ENCODE measurements at regions not wholly inside any gene's neighbourhood (a gene's known extent, or its start where the extent isn't known, plus 50 kb on each side); places are given as distances from the start of the nearest gene placed in this dataset.

- Histone ChIP-seq H3K4ac (ENCODE audit: low read length) (no peak overlapping the region), H3K9me3 (replicated peaks in 1 of 2; ENCODE audit: control insufficient read depth in 2 of 2, insufficient read depth in 1 of 2, low read depth in 1 of 2, low read length in 2 of 2) (peaks cover 0 to 2% of the 10 kb centered on the region in 2 donors), H3K9ac (ENCODE audit: low read depth, low read length, poor library complexity) (no peak overlapping the region), H2BK12ac (ENCODE audit: low read length) (no peak overlapping the region), H3K18ac (ENCODE audit: low read length) (no peak overlapping the region), H2AK5ac (ENCODE audit: low read depth, low read length) (no peak overlapping the region), H4K8ac (ENCODE audit: low read depth, low read length) (no peak overlapping the region), H2AFZ (ENCODE audit: low read length) (no peak overlapping the region), H3K23ac (ENCODE audit: low read depth, low read length, poor library complexity) (no peak overlapping the region), H3K4me3 (ENCODE audit: low read length in 2 of 2) (no peak overlapping the region), H3K14ac (ENCODE audit: low read length) (no peak overlapping the region), H3K4me1 (ENCODE audit: control insufficient read depth in 2 of 2, insufficient read depth in 1 of 2, low read depth in 1 of 2, low read length in 2 of 2) (no peaks in the 10 kb centered on the region), H2BK120ac (ENCODE audit: low read depth, low read length) (no peak overlapping the region), H2BK5ac (ENCODE audit: low read length) (no peak overlapping the region), H3K4me2 (ENCODE audit: insufficient read depth, low read length, poor library complexity, severe bottlenecking) (no peak overlapping the region), H4K91ac (ENCODE audit: low read depth, low read length, poor library complexity) (no peak overlapping the region), H3K27ac (replicated peaks; ENCODE audit: low read length) (no peak overlapping the region), H3K27me3 (ENCODE audit: control insufficient read depth in 3 of 3, insufficient read depth in 3 of 3, low read depth in 1 of 3, low read length in 3 of 3) (no peaks in the 10 kb centered on the region), H3K36me3 (replicated peaks in 1 of 2; ENCODE audit: control insufficient read depth in 2 of 2, insufficient read depth in 2 of 2, low read length in 2 of 2) (no peaks in the 10 kb centered on the region), H3K79me1 (ENCODE audit: low read depth, low read length) (no peaks in the 10 kb centered on the region), H2BK15ac (ENCODE audit: low read length) (no peak overlapping the region)
- no peak for DNase-seq (ENCODE audit: low spot score)
- WGBS, 2 donors (ENCODE audit: extremely low coverage in 2 of 2, insufficient read length in 2 of 2, insufficient replicate concordance in 1 of 2), result no CpG with 5 or more reads among the region's 1 CpG
Observed at GRCh38 chr5:15245913-15246312, 254.1 kb upstream of the FBXL7 start.

GRCh38 chr5:15243301-15244020 lies 256.5 kb upstream of the FBXL7 start:
- Histone ChIP-seq H3K4ac (ENCODE audit: low read length) (no peak overlapping the region), H3K36me3 (replicated peaks in 1 of 2; ENCODE audit: control insufficient read depth in 2 of 2, insufficient read depth in 2 of 2, low read length in 2 of 2) (no peaks in the 10 kb centered on the region), H3K27me3 (ENCODE audit: control insufficient read depth in 3 of 3, insufficient read depth in 3 of 3, low read depth in 1 of 3, low read length in 3 of 3) (no peaks in the 10 kb centered on the region), H3K4me3 (ENCODE audit: low read length in 2 of 2) (no peak overlapping the region), H3K23ac (ENCODE audit: low read depth, low read length, poor library complexity) (no peak overlapping the region), H3K9me3 (replicated peaks in 1 of 2; ENCODE audit: control insufficient read depth in 2 of 2, insufficient read depth in 1 of 2, low read depth in 1 of 2, low read length in 2 of 2) (peaks cover 0 to 7% of the 10 kb centered on the region in 2 donors), H2BK15ac (ENCODE audit: low read length) (no peak overlapping the region), H4K91ac (ENCODE audit: low read depth, low read length, poor library complexity) (no peak overlapping the region), H3K9ac (ENCODE audit: low read depth, low read length, poor library complexity) (no peak overlapping the region), H2BK5ac (ENCODE audit: low read length) (no peak overlapping the region), H2AK5ac (ENCODE audit: low read depth, low read length) (no peak overlapping the region), H3K27ac (replicated peaks; ENCODE audit: low read length) (no peak overlapping the region), H4K8ac (ENCODE audit: low read depth, low read length) (no peak overlapping the region), H3K4me1 (ENCODE audit: control insufficient read depth in 2 of 2, insufficient read depth in 1 of 2, low read depth in 1 of 2, low read length in 2 of 2) (no peaks in the 10 kb centered on the region), H3K18ac (ENCODE audit: low read length) (no peak overlapping the region), H3K4me2 (ENCODE audit: insufficient read depth, low read length, poor library complexity, severe bottlenecking) (no peak overlapping the region), H3K79me1 (ENCODE audit: low read depth, low read length) (no peaks in the 10 kb centered on the region), H2BK120ac (ENCODE audit: low read depth, low read length) (no peak overlapping the region), H2AFZ (ENCODE audit: low read length) (no peak overlapping the region), H2BK12ac (ENCODE audit: low read length) (no peak overlapping the region), H3K14ac (ENCODE audit: low read length) (no peak overlapping the region)
- no CpG with 5 or more reads among the region's 4 CpGs for WGBS, 2 donors (ENCODE audit: extremely low coverage in 2 of 2, insufficient read length in 2 of 2, insufficient replicate concordance in 1 of 2)
- DNase-seq (ENCODE audit: low spot score), result no peak

- H2BK15ac ChIP-seq (ENCODE audit: low read length), result no peak overlapping the region
- no CpG with 5 or more reads among the region's 1 CpG for WGBS, 2 donors (ENCODE audit: extremely low coverage in 2 of 2, insufficient read length in 2 of 2, insufficient replicate concordance in 1 of 2)
- H4K8ac ChIP-seq (ENCODE audit: low read depth, low read length), result no peak overlapping the region
- no peaks in the 10 kb centered on the region for H3K27me3 ChIP-seq (ENCODE audit: control insufficient read depth in 3 of 3, insufficient read depth in 3 of 3, low read depth in 1 of 3, low read length in 3 of 3)
- no peak overlapping the region for H2BK12ac ChIP-seq (ENCODE audit: low read length)
- no peaks in the 10 kb centered on the region for H3K36me3 ChIP-seq (replicated peaks in 1 of 2; ENCODE audit: control insufficient read depth in 2 of 2, insufficient read depth in 2 of 2, low read length in 2 of 2)
- H3K79me1 ChIP-seq (ENCODE audit: low read depth, low read length), result no peaks in the 10 kb centered on the region
- H3K18ac ChIP-seq (ENCODE audit: low read length), result no peak overlapping the region
- no peak overlapping the region for H3K23ac ChIP-seq (ENCODE audit: low read depth, low read length, poor library complexity)
- H3K14ac ChIP-seq (ENCODE audit: low read length), result no peak overlapping the region
- no peak overlapping the region for H3K4ac ChIP-seq (ENCODE audit: low read length)
- no peak overlapping the region for H3K4me3 ChIP-seq (ENCODE audit: low read length in 2 of 2)
- no peak overlapping the region for H3K27ac ChIP-seq (replicated peaks; ENCODE audit: low read length)
- no peak overlapping the region for H4K91ac ChIP-seq (ENCODE audit: low read depth, low read length, poor library complexity)
- DNase-seq (ENCODE audit: low spot score), result no peak
- no peaks in the 10 kb centered on the region for H3K4me1 ChIP-seq (ENCODE audit: control insufficient read depth in 2 of 2, insufficient read depth in 1 of 2, low read depth in 1 of 2, low read length in 2 of 2)
- H2AFZ ChIP-seq (ENCODE audit: low read length), result no peak overlapping the region
- no peak overlapping the region for H2AK5ac ChIP-seq (ENCODE audit: low read depth, low read length)
- H3K9ac ChIP-seq (ENCODE audit: low read depth, low read length, poor library complexity), result no peak overlapping the region
- no peak overlapping the region for H2BK120ac ChIP-seq (ENCODE audit: low read depth, low read length)
- H2BK5ac ChIP-seq (ENCODE audit: low read length), result no peak overlapping the region
- H3K4me2 ChIP-seq (ENCODE audit: insufficient read depth, low read length, poor library complexity, severe bottlenecking), result no peak overlapping the region
- peaks cover 0 to 5% of the 10 kb centered on the region in 2 donors for H3K9me3 ChIP-seq (replicated peaks in 1 of 2; ENCODE audit: control insufficient read depth in 2 of 2, insufficient read depth in 1 of 2, low read depth in 1 of 2, low read length in 2 of 2)
Observed at GRCh38 chr5:15241216-15241821, 258.7 kb upstream of the FBXL7 start.

- no peak overlapping the region for H3K4ac ChIP-seq (ENCODE audit: low read length)
- WGBS, 2 donors (ENCODE audit: extremely low coverage in 2 of 2, insufficient read length in 2 of 2, insufficient replicate concordance in 1 of 2), result no CpG with 5 or more reads among the region's 2 CpGs
- no peak overlapping the region for H4K91ac ChIP-seq (ENCODE audit: low read depth, low read length, poor library complexity)
- H3K9me3 ChIP-seq (replicated peaks in 1 of 2; ENCODE audit: control insufficient read depth in 2 of 2, insufficient read depth in 1 of 2, low read depth in 1 of 2, low read length in 2 of 2), result peaks cover 0 to 5% of the 10 kb centered on the region in 2 donors
- no peak overlapping the region for H3K23ac ChIP-seq (ENCODE audit: low read depth, low read length, poor library complexity)
- no peak for DNase-seq (ENCODE audit: low spot score)
- no peak overlapping the region for H3K9ac ChIP-seq (ENCODE audit: low read depth, low read length, poor library complexity)
- H3K4me2 ChIP-seq (ENCODE audit: insufficient read depth, low read length, poor library complexity, severe bottlenecking), result no peak overlapping the region
- no peaks in the 10 kb centered on the region for H3K27me3 ChIP-seq (ENCODE audit: control insufficient read depth in 3 of 3, insufficient read depth in 3 of 3, low read depth in 1 of 3, low read length in 3 of 3)
- H2BK5ac ChIP-seq (ENCODE audit: low read length), result no peak overlapping the region
- H2BK15ac ChIP-seq (ENCODE audit: low read length), result no peak overlapping the region
- no peaks in the 10 kb centered on the region for H3K79me1 ChIP-seq (ENCODE audit: low read depth, low read length)
- no peak overlapping the region for H3K14ac ChIP-seq (ENCODE audit: low read length)
- no peak overlapping the region for H3K27ac ChIP-seq (replicated peaks; ENCODE audit: low read length)
- no peak overlapping the region for H2BK12ac ChIP-seq (ENCODE audit: low read length)
- no peak overlapping the region for H3K4me3 ChIP-seq (ENCODE audit: low read length in 2 of 2)
- no peak overlapping the region for H2AK5ac ChIP-seq (ENCODE audit: low read depth, low read length)
- no peaks in the 10 kb centered on the region for H3K36me3 ChIP-seq (replicated peaks in 1 of 2; ENCODE audit: control insufficient read depth in 2 of 2, insufficient read depth in 2 of 2, low read length in 2 of 2)
- H2AFZ ChIP-seq (ENCODE audit: low read length), result no peak overlapping the region
- H3K18ac ChIP-seq (ENCODE audit: low read length), result no peak overlapping the region
- H4K8ac ChIP-seq (ENCODE audit: low read depth, low read length), result no peak overlapping the region
- no peaks in the 10 kb centered on the region for H3K4me1 ChIP-seq (ENCODE audit: control insufficient read depth in 2 of 2, insufficient read depth in 1 of 2, low read depth in 1 of 2, low read length in 2 of 2)
- no peak overlapping the region for H2BK120ac ChIP-seq (ENCODE audit: low read depth, low read length)
Observed at GRCh38 chr5:15238006-15238405, 262.0 kb upstream of the FBXL7 start.

Data from neuronal stem cell (in vitro differentiated cells).